ENCODE measurements at regions not wholly inside any gene's neighbourhood (a gene's known extent, or its start where the extent isn't known, plus 50 kb on each side); places are given as distances from the start of the nearest gene placed in this dataset.

- no peaks in the 10 kb centered on the region for H3K9me3 ChIP-seq (ENCODE audit: insufficient read depth, low read length)
- TF ChIP-seq CTCF (IDR thresholded peaks at IDR 0.05; ENCODE audit: insufficient read depth, low read length, poor library complexity, severe bottlenecking): no peak
- TF ChIP-seq EZH2phosphoT487 (conservative IDR thresholded peaks at IDR 0.05; ENCODE audit: low read length): no peak
- H3F3A ChIP-seq (ENCODE audit: insufficient read depth): no peaks in the 10 kb centered on the region
- H3K9ac ChIP-seq (ENCODE audit: low read length): no peak overlapping the region
- no peak overlapping the region for H2AFZ ChIP-seq (ENCODE audit: low read depth, low read length, severe bottlenecking)
- no peaks in the 10 kb centered on the region for H4K20me1 ChIP-seq (ENCODE audit: low read depth, low read length)
- no peaks in the 10 kb centered on the region for H3K36me3 ChIP-seq (ENCODE audit: low read length)
- H3K27me3 ChIP-seq (ENCODE audit: low read length): no peaks in the 10 kb centered on the region
- H3K4me3 ChIP-seq (ENCODE audit: insufficient read depth, low read length, poor library complexity, severe bottlenecking): no peak overlapping the region
- H3K27ac ChIP-seq (ENCODE audit: low read depth, low read length): no peak overlapping the region
- no peak overlapping the region for H3K4me2 ChIP-seq (ENCODE audit: low read depth, low read length, poor library complexity, severe bottlenecking)
- H3K9me2 ChIP-seq (replicated peaks; ENCODE audit: insufficient read depth, low read length): no peaks in the 10 kb centered on the region
- no peaks in the 10 kb centered on the region for H3K79me2 ChIP-seq (ENCODE audit: insufficient read depth, low read length)
Measured at GRCh38 chr1:239906394-239906793, 185.3 kb upstream of the FMN2 start.

- Histone ChIP-seq H3K4me2 (ENCODE audit: low read depth, low read length, poor library complexity, severe bottlenecking) (no peak overlapping the region), H3K4me3 (ENCODE audit: insufficient read depth, low read length, poor library complexity, severe bottlenecking) (no peak overlapping the region), H2AFZ (ENCODE audit: low read depth, low read length, severe bottlenecking) (no peak overlapping the region), H3F3A (ENCODE audit: insufficient read depth) (no peaks in the 10 kb centered on the region), H3K27ac (ENCODE audit: low read depth, low read length) (no peak overlapping the region), H3K9me3 (ENCODE audit: insufficient read depth, low read length) (no peaks in the 10 kb centered on the region), H3K27me3 (ENCODE audit: low read length) (no peaks in the 10 kb centered on the region), H3K36me3 (ENCODE audit: low read length) (no peaks in the 10 kb centered on the region), H3K9me2 (replicated peaks; ENCODE audit: insufficient read depth, low read length) (no peaks in the 10 kb centered on the region), H4K20me1 (ENCODE audit: low read depth, low read length) (no peaks in the 10 kb centered on the region), H3K9ac (ENCODE audit: low read length) (no peak overlapping the region), H3K79me2 (ENCODE audit: insufficient read depth, low read length) (no peaks in the 10 kb centered on the region)
- TF ChIP-seq CTCF (IDR thresholded peaks at IDR 0.05; ENCODE audit: insufficient read depth, low read length, poor library complexity, severe bottlenecking) (no peak), EZH2phosphoT487 (conservative IDR thresholded peaks at IDR 0.05; ENCODE audit: low read length) (no peak)
Measured at GRCh38 chr1:239909898-239910297, 181.8 kb upstream of the FMN2 start.

- no peaks in the 10 kb centered on the region for H4K20me1 ChIP-seq (ENCODE audit: low read depth, low read length)
- H3K79me2 ChIP-seq (ENCODE audit: insufficient read depth, low read length): no peaks in the 10 kb centered on the region
- no peak overlapping the region for H3K4me2 ChIP-seq (ENCODE audit: low read depth, low read length, poor library complexity, severe bottlenecking)
- H3K4me3 ChIP-seq (ENCODE audit: insufficient read depth, low read length, poor library complexity, severe bottlenecking): no peak overlapping the region
- no peak overlapping the region for H3K27ac ChIP-seq (ENCODE audit: low read depth, low read length)
- no peak overlapping the region for H2AFZ ChIP-seq (ENCODE audit: low read depth, low read length, severe bottlenecking)
- no peaks in the 10 kb centered on the region for H3K9me2 ChIP-seq (replicated peaks; ENCODE audit: insufficient read depth, low read length)
- H3F3A ChIP-seq (ENCODE audit: insufficient read depth): no peaks in the 10 kb centered on the region
- H3K27me3 ChIP-seq (ENCODE audit: low read length): no peaks in the 10 kb centered on the region
- no peak overlapping the region for H3K9ac ChIP-seq (ENCODE audit: low read length)
- H3K9me3 ChIP-seq (ENCODE audit: insufficient read depth, low read length): no peaks in the 10 kb centered on the region
- TF ChIP-seq CTCF (IDR thresholded peaks at IDR 0.05; ENCODE audit: insufficient read depth, low read length, poor library complexity, severe bottlenecking): no peak
- TF ChIP-seq EZH2phosphoT487 (conservative IDR thresholded peaks at IDR 0.05; ENCODE audit: low read length): no peak
- no peaks in the 10 kb centered on the region for H3K36me3 ChIP-seq (ENCODE audit: low read length)
Measured at GRCh38 chr1:239912471-239912870, 179.2 kb upstream of the FMN2 start.
